ENCODE measurements at regions not wholly inside any gene's neighbourhood (a gene's known extent, or its start where the extent isn't known, plus 50 kb on each side); places are given as distances from the start of the nearest gene placed in this dataset.

DNA sequence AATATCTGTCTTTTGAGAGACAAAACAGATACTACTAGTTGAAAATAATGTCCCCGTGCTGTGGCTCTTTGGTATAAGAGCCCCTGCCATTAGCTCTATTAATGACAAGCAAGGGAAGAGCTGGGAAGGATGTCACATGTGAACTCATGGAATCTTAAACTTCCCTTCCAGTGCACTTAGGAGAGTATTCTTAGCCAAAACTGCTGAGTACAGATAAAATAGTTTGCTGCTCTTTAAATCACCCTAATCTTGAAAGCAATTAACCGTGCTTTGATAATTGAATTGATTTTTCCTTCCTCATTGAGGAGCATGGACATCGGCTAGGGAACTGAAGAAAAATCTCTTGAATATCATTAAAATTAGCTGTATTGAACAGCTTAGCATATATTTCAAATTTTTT is 91.7 kb downstream of the SLC35B3 start:
- TF ChIP-seq KDM1A (IDR thresholded peaks at IDR 0.05; ENCODE audit: borderline replicate concordance), result no peak
- no peak for TF ChIP-seq CBX3 (IDR thresholded peaks at IDR 0.05; ENCODE audit: borderline replicate concordance, low read depth)
- TF ChIP-seq, protein P1, sequence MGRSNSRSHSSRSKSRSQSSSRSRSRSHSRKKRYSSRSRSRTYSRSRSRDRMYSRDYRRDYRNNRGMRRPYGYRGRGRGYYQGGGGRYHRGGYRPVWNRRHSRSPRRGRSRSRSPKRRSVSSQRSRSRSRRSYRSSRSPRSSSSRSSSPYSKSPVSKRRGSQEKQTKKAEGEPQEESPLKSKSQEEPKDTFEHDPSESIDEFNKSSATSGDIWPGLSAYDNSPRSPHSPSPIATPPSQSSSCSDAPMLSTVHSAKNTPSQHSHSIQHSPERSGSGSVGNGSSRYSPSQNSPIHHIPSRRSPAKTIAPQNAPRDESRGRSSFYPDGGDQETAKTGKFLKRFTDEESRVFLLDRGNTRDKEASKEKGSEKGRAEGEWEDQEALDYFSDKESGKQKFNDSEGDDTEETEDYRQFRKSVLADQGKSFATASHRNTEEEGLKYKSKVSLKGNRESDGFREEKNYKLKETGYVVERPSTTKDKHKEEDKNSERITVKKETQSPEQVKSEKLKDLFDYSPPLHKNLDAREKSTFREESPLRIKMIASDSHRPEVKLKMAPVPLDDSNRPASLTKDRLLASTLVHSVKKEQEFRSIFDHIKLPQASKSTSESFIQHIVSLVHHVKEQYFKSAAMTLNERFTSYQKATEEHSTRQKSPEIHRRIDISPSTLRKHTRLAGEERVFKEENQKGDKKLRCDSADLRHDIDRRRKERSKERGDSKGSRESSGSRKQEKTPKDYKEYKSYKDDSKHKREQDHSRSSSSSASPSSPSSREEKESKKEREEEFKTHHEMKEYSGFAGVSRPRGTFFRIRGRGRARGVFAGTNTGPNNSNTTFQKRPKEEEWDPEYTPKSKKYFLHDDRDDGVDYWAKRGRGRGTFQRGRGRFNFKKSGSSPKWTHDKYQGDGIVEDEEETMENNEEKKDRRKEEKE (IDR thresholded peaks at IDR 0.05), result no peak
- TF ChIP-seq USF1 (IDR thresholded peaks at IDR 0.05; ENCODE audit: borderline replicate concordance, extremely low read length, insufficient read depth, low read depth, low read length), result no peak
- TF ChIP-seq SMARCA5 (IDR thresholded peaks at IDR 0.05), result no peak
- no peak for TF ChIP-seq MTA2 (IDR thresholded peaks at IDR 0.05; ENCODE audit: low read depth)
- TF ChIP-seq SRF (IDR thresholded peaks at IDR 0.05; ENCODE audit: low read depth in 2 of 2, low read length in 2 of 2), result no peak
- TF ChIP-seq FOS (IDR thresholded peaks at IDR 0.05; ENCODE audit: borderline replicate concordance, extremely low read depth, insufficient read length), result no peak
- TF ChIP-seq CBFB (IDR thresholded peaks at IDR 0.05; ENCODE audit: low read depth), result no peak
- TF ChIP-seq, protein P2, sequence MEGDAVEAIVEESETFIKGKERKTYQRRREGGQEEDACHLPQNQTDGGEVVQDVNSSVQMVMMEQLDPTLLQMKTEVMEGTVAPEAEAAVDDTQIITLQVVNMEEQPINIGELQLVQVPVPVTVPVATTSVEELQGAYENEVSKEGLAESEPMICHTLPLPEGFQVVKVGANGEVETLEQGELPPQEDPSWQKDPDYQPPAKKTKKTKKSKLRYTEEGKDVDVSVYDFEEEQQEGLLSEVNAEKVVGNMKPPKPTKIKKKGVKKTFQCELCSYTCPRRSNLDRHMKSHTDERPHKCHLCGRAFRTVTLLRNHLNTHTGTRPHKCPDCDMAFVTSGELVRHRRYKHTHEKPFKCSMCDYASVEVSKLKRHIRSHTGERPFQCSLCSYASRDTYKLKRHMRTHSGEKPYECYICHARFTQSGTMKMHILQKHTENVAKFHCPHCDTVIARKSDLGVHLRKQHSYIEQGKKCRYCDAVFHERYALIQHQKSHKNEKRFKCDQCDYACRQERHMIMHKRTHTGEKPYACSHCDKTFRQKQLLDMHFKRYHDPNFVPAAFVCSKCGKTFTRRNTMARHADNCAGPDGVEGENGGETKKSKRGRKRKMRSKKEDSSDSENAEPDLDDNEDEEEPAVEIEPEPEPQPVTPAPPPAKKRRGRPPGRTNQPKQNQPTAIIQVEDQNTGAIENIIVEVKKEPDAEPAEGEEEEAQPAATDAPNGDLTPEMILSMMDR (IDR thresholded peaks at IDR 0.05 in 2 of 3, conservative IDR thresholded peaks at IDR 0.05 in 1 of 3; ENCODE audit: control insufficient read depth in 2 of 3, extremely low read depth in 1 of 3, insufficient read depth in 1 of 3, low read depth in 3 of 3, low read length in 3 of 3), result no peak
- TF ChIP-seq SREBF1 (IDR thresholded peaks at IDR 0.05; ENCODE audit: low read length), result no peak
- TF ChIP-seq, protein P3, sequence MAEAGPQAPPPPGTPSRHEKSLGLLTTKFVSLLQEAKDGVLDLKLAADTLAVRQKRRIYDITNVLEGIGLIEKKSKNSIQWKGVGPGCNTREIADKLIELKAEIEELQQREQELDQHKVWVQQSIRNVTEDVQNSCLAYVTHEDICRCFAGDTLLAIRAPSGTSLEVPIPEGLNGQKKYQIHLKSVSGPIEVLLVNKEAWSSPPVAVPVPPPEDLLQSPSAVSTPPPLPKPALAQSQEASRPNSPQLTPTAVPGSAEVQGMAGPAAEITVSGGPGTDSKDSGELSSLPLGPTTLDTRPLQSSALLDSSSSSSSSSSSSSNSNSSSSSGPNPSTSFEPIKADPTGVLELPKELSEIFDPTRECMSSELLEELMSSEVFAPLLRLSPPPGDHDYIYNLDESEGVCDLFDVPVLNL (IDR thresholded peaks at IDR 0.05; ENCODE audit: low read depth, low read length), result no peak
